K562 (cell line): ENCODE measurements at regions not wholly inside any gene's neighbourhood (a gene's known extent, or its start where the extent isn't known, plus 50 kb on each side); places are given as distances from the start of the nearest gene placed in this dataset.

Source experiments
- ATAC-seq: fragments of 200-7000 bp; cut with Tn5 transposase; 3 replicates; pipeline ENCODE4 v1.9.1; 2020; ENCODE audit warnings: moderate library complexity
- BruUV-seq: library from RNA; stranded (reverse); fragments of 400-500 nt; replicated peaks from 2 replicates; lab custom pipeline; 2021; lab: Mats Ljungman, UMichigan
- CTCF ChIA-PET: fragments of 300-600 bp; formaldehyde crosslinking; extraction: SDS; loops from one replicate; lab custom pipeline; 2021; ENCODE audit warnings: low intra/inter-chr PET ratio; lab: Yijun Ruan, JAX
- POLR2A ChIA-PET: fragments of 300-600, 350-650 bp; sonication (Branson Sonifier 250); formaldehyde crosslinking; extraction: SDS; loops from one replicate; lab custom pipeline; 2021; ENCODE audit warnings: antibody characterized with exemption, inconsistent platforms; lab: Yijun Ruan, JAX
- DNase-seq, 4 experiments: peaks; one replicate each; pipeline versions ENCODE4 v3.0.0 to v3.0.0-alpha.2; 2011 to 2018; ENCODE audit warnings: low spot score in 3 of 4, mixed read lengths in 3 of 4; ENCODE audit errors: extremely low read depth in 1 of 4
- FAIRE-seq: peaks from 2 replicates; lab custom pipeline; 2011; peaks lifted over from hg19 to GRCh38; lab: Jason Lieb, UNC
- H2AFZ ChIP-seq: 2 replicates; pipeline ENCODE4 v1.6.0; 2011; ENCODE audit warnings: low read depth, low read length, control low read depth, inconsistent platforms
- H3K27ac ChIP-seq: fragments of 200-600 bp; 3 replicates; pipeline ENCODE4 v1.8.0; 2011; ENCODE audit warnings: low read depth, mild to moderate bottlenecking, control low read depth, inconsistent platforms, low read length, moderate library complexity, mixed read lengths; ENCODE audit errors: extremely low read depth
- H3K27me3 ChIP-seq, 2 experiments: fragments of 300-600 bp in 1 of 2; 2 replicates in 1 of 2; 3 replicates in 1 of 2; pipeline versions ENCODE4 v1.6.0 to v1.8.0; 2011; ENCODE audit warnings: inconsistent platforms in 2 of 2, low read length in 2 of 2, mild to moderate bottlenecking in 1 of 2, mixed read lengths in 1 of 2, moderate library complexity in 1 of 2; ENCODE audit not compliant: control insufficient read depth in 2 of 2, insufficient read depth in 2 of 2
- H3K36me3 ChIP-seq: fragments of 300-600 bp; 3 replicates; pipeline ENCODE4 v1.8.0; 2011; ENCODE audit warnings: mild to moderate bottlenecking, low read length, inconsistent platforms; ENCODE audit not compliant: control insufficient read depth, insufficient read depth
- H3K4me1 ChIP-seq, 2 experiments: fragments of 200-600 bp in 1 of 2; replicated peaks in 1 of 2; 2 replicates in 1 of 2; 3 replicates in 1 of 2; pipeline versions ENCODE4 v1.5.1 to v1.8.0; 2011; ENCODE audit warnings: inconsistent platforms in 2 of 2, low read length in 2 of 2, mild to moderate bottlenecking in 1 of 2, mixed read lengths in 1 of 2, moderate library complexity in 1 of 2; ENCODE audit not compliant: control insufficient read depth in 2 of 2, insufficient read depth in 2 of 2
- H3K4me2 ChIP-seq: 2 replicates; pipeline ENCODE4 v1.6.1; 2011; ENCODE audit warnings: low read length, control low read depth, inconsistent platforms, mixed read lengths; ENCODE audit not compliant: insufficient read depth
- H3K4me3 ChIP-seq: fragments of 200-600 bp; sonication (generic), shearing (Covaris generic); 2 replicates; pipeline ENCODE4 v1.5.1; 2016; ENCODE audit warnings: control low read depth, inconsistent platforms
- H3K79me2 ChIP-seq: fragments of 200-600 bp; 3 replicates; pipeline ENCODE4 v1.8.0; 2011; ENCODE audit warnings: low read length, inconsistent platforms; ENCODE audit not compliant: control insufficient read depth, insufficient read depth
- H3K9ac ChIP-seq, 2 experiments: 2 replicates each; pipeline versions ENCODE4 v1.6.0 to v1.6.1; 2011; ENCODE audit warnings: low read depth in 2 of 2, low read length in 2 of 2, control low read depth in 1 of 2, inconsistent platforms in 1 of 2, mild to moderate bottlenecking in 1 of 2, mixed read lengths in 1 of 2; ENCODE audit not compliant: insufficient read depth in 1 of 2
- H3K9me1 ChIP-seq: one replicate; pipeline ENCODE4 v1.6.0; 2011; ENCODE audit warnings: inconsistent platforms, mild to moderate bottlenecking, low read length, moderate library complexity; ENCODE audit not compliant: control insufficient read depth, insufficient read depth
- H3K9me3 ChIP-seq: replicated peaks from 2 replicates; pipeline ENCODE4 v1.5.1; 2011; ENCODE audit warnings: low read depth, low read length, inconsistent platforms; ENCODE audit not compliant: control insufficient read depth, insufficient read depth
- H4K20me1 ChIP-seq: replicated peaks from 2 replicates; pipeline ENCODE4 v1.6.1; 2011; ENCODE audit warnings: low read length, inconsistent platforms, mixed read lengths; ENCODE audit not compliant: control insufficient read depth, insufficient read depth
- BDP1 ChIP-seq: IDR thresholded peaks from 3 replicates; pipeline ENCODE4 v1.6.1; 2011; ENCODE audit not compliant: insufficient read length, insufficient read depth
- EP400 ChIP-seq: fragments of 450-650 bp; IDR thresholded peaks from 2 replicates; pipeline ENCODE4 v1.6.1; 2017; ENCODE audit warnings: antibody characterized with exemption, mild to moderate bottlenecking, moderate library complexity
- FOS ChIP-seq: IDR thresholded peaks from 3 replicates; pipeline ENCODE4 v1.6.1; 2011; ENCODE audit not compliant: insufficient read length; ENCODE audit errors: extremely low read depth
- FOXP1 ChIP-seq: sonication (generic); formaldehyde crosslinking; IDR thresholded peaks from 2 replicates; pipeline ENCODE4 v1.8.0; 2022; ENCODE audit warnings: mild to moderate bottlenecking, missing genetic modification reagents
- HMGXB4 ChIP-seq: sonication (generic); formaldehyde crosslinking; IDR thresholded peaks from 2 replicates; pipeline ENCODE4 v1.8.1; 2023; ENCODE audit warnings: mild to moderate bottlenecking, missing genetic modification reagents
- HNRNPLL ChIP-seq: fragments of 200-400 bp; formaldehyde crosslinking; IDR thresholded peaks from 2 replicates; pipeline ENCODE4 v1.6.1; 2017; ENCODE audit warnings: low read length, low read depth, mild to moderate bottlenecking; ENCODE audit not compliant: poor library complexity, severe bottlenecking
- IRF9 ChIP-seq: fragments of 450-650 bp; IDR thresholded peaks from 2 replicates; pipeline ENCODE4 v1.6.1; 2016; ENCODE audit warnings: missing biosample characterization, missing genetic modification characterization
- MLX ChIP-seq, 2 experiments: fragments of 450-650 bp in 1 of 2; sonication (generic) in 1 of 2; formaldehyde crosslinking; conservative IDR thresholded peaks; 2 replicates each; pipeline versions ENCODE4 v1.4.0 to v1.8.1; 2020 to 2022; ENCODE audit warnings: mild to moderate bottlenecking in 1 of 2, missing genetic modification reagents in 1 of 2
- NRF1 ChIP-seq, 2 experiments: fragments of 450-650 bp; IDR thresholded peaks in 1 of 2; conservative IDR thresholded peaks in 1 of 2; 2 replicates each; pipeline ENCODE4 v1.6.1; 2014; ENCODE audit warnings: mild to moderate bottlenecking in 2 of 2
- PREB ChIP-seq: sonication (generic); formaldehyde crosslinking; IDR thresholded peaks from 2 replicates; pipeline ENCODE4 v1.8.1; 2023; ENCODE audit warnings: mild to moderate bottlenecking, missing genetic modification reagents
- RBBP5 ChIP-seq: fragments of 200-600 bp; sonication (generic); IDR thresholded peaks from 2 replicates; pipeline ENCODE4 v1.6.1; 2012; ENCODE audit warnings: borderline replicate concordance, mild to moderate bottlenecking, low read length, control low read depth, inconsistent platforms; ENCODE audit not compliant: insufficient read depth, poor library complexity, severe bottlenecking
- SP2 ChIP-seq: IDR thresholded peaks from 2 replicates; pipeline ENCODE4 v1.6.1; 2011; ENCODE audit warnings: mild to moderate bottlenecking, low read depth, low read length, moderate library complexity; ENCODE audit not compliant: poor library complexity, severe bottlenecking; ENCODE audit errors: extremely low read depth
- TCFL5 ChIP-seq: fragments of 250-450 bp; sonication (Bioruptor Pico); conservative IDR thresholded peaks from 2 replicates; pipeline ENCODE4 v1.6.1; 2021; ENCODE audit warnings: mild to moderate bottlenecking, moderate library complexity, matching md5 sums
- WGBS: fragments of 100-300 bp; shearing (Covaris generic); methylation state at CpG from one replicate; pipeline ENCODE4 v1.1.6; 2016; ENCODE audit warnings: low coverage, mixed read lengths; ENCODE audit not compliant: insufficient coverage; ENCODE audit errors: missing lambda C conversion rate; 5-methylcytosine and 5-hydroxymethylcytosine counted together
- in situ Hi-C: fragments of 300-500 bp; cut with MboI; formaldehyde crosslinking; loops from 4 replicates; pipeline ENCODE4 v1.15.0; 2018; ENCODE audit warnings: inconsistent platforms, mixed read lengths
- intact Hi-C: fragments of 100-400 bp; cut with micrococcal nuclease; formaldehyde crosslinking; loops from 2 replicates; pipeline ENCODE4 v1.14.2; 2022
- TF ChIP-seq, protein P1 (sequence below): fragments of 250-450 bp; sonication (Bioruptor Pico); IDR thresholded peaks from 2 replicates; pipeline ENCODE4 v1.5.0; 2021; ENCODE audit warnings: mild to moderate bottlenecking, borderline replicate concordance

DNA sequence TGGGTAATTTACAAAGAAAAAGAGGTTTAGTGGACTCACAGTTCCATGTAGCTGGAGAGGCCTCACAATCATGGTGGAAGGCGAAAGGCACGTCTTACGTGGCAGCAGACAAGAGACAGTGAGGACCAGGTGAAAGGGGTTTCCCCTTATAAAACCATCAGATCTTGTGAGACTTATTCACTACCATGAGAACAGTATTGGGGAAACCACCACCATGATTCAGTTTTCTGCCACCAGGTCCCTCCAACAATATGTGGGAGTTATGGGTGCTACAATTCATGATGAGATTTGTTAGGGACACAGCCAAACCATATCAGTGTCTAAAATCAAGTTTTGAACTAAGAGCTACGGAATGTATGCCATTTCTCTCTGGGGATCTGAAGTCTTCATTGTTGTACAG, 354.8 kb upstream of the C2CD4B start (continued):
- no peak for TF ChIP-seq MLX (CRISPR knock-in tag; conservative IDR thresholded peaks at IDR 0.05)
- TF ChIP-seq FOXP1 = no peak
- no peak for TF ChIP-seq NRF1 (conservative IDR thresholded peaks at IDR 0.05 in 1 of 2, IDR thresholded peaks at IDR 0.05 in 1 of 2)
- no peak for TF ChIP-seq HNRNPLL
- TF ChIP-seq FOS = no peak

DNA sequence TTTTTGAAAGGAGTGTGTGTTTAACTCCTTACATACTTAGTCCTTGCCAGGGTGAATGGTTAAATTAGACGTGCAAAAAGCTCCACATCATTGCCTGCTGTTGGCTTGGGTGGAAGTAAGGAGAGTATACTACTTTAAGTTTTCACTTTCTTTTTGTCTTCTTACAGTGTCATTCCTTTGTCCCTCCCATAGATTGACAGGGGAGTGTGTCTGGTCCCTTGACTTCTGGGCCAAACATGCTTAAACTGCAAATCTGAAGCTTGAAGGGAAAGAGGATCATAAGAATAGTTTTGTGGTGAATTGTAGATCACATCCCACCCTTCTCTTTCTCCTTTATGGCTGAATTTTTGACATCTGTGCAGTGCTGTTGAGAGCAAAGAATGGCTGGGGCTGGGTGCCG, 355.8 kb upstream of the C2CD4B start:
- FAIRE-seq (no peak), DNase-seq (no peak), ATAC-seq (no peak)
- ChIA-PET POLR2A (no interaction called here), CTCF (no interaction called here)
- Histone ChIP-seq H3K36me3 (no peaks in the 10 kb centered on the region), H3K4me3 (no peak overlapping the region), H3K27me3 (peaks cover 0 to 3% of the 10 kb centered on the region in 2 experiments; a peak in 1 of 5 replicates), H3K27ac (no peak overlapping the region), H3K9ac (no peak overlapping the region), H3K4me1 (no peaks in the 10 kb centered on the region), H4K20me1 (no peaks in the 10 kb centered on the region), H3K9me1 (no peaks in the 10 kb centered on the region), H3K4me2 (no peak overlapping the region), H3K9me3 (no peaks in the 10 kb centered on the region), H2AFZ (no peak overlapping the region), H3K79me2 (no peaks in the 10 kb centered on the region)
- 0% methylated on average over 2 of the region's 2 CpGs for WGBS
- BruUV-seq = no TSS peak
- in situ Hi-C loops = no loop called here
- intact Hi-C loops = no loop called here
- TF ChIP-seq TCFL5 (no peak), EP400 (no peak), PREB (CRISPR knock-in tag) (no peak), BDP1 (no peak), IRF9 (tag) (no peak), RBBP5 (no peak), SP2 (no peak), HMGXB4 (CRISPR knock-in tag) (no peak)
- TF ChIP-seq, protein P1, sequence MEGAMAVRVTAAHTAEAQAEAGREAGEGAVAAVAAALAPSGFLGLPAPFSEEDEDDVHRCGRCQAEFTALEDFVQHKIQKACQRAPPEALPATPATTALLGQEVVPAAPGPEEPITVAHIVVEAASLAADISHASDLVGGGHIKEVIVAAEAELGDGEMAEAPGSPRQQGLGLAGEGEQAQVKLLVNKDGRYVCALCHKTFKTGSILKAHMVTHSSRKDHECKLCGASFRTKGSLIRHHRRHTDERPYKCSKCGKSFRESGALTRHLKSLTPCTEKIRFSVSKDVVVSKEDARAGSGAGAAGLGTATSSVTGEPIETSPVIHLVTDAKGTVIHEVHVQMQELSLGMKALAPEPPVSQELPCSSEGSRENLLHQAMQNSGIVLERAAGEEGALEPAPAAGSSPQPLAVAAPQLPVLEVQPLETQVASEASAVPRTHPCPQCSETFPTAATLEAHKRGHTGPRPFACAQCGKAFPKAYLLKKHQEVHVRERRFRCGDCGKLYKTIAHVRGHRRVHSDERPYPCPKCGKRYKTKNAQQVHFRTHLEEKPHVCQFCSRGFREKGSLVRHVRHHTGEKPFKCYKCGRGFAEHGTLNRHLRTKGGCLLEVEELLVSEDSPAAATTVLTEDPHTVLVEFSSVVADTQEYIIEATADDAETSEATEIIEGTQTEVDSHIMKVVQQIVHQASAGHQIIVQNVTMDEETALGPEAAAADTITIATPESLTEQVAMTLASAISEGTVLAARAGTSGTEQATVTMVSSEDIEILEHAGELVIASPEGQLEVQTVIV = no peak
